Thoracic aorta (tissue), 2 donors: ENCODE measurements at regions not wholly inside any gene's neighbourhood (a gene's known extent, or its start where the extent isn't known, plus 50 kb on each side); places are given as distances from the start of the nearest gene placed in this dataset.

Source experiments
- ATAC-seq: fragments of 150-250 bp; one replicate; pipeline ENCODE4 v1.8.0; 2017; ENCODE audit warnings: low read depth; ENCODE audit not compliant: insufficient number of reproducible peaks, low FRiP score
- DNase-seq: peaks from one replicate; pipeline ENCODE4 v3.0.0-alpha.2; 2020; ENCODE audit warnings: low spot score
- H3K27ac ChIP-seq, 2 donors: fragments of 200-600 bp; sonication (generic); 1 replicate in 1 of 2; 2 replicates in 1 of 2; pipeline ENCODE4 v1.5.1; 2016; ENCODE audit warnings: mild to moderate bottlenecking in 2 of 2, moderate library complexity in 2 of 2
- H3K27me3 ChIP-seq: fragments of 200-600 bp; sonication (generic); replicated peaks from 2 replicates; pipeline ENCODE4 v1.6.0; 2016; ENCODE audit warnings: mild to moderate bottlenecking; ENCODE audit not compliant: insufficient read depth
- H3K36me3 ChIP-seq: fragments of 200-600 bp; sonication (generic); one replicate; pipeline ENCODE4 v1.5.1; 2016
- H3K4me1 ChIP-seq, 2 donors: fragments of 200-600 bp; sonication (generic); 1 replicate in 1 of 2; 2 replicates in 1 of 2; pipeline versions ENCODE4 v1.5.1 to v1.6.0; 2016; ENCODE audit warnings: low read depth in 2 of 2, mild to moderate bottlenecking in 1 of 2; ENCODE audit not compliant: control insufficient read depth in 1 of 2
- H3K4me3 ChIP-seq: fragments of 200-600 bp; sonication (generic); 2 replicates; pipeline ENCODE4 v1.5.1; 2016; ENCODE audit warnings: mild to moderate bottlenecking
- H3K9me3 ChIP-seq: fragments of 200-600 bp; sonication (generic); 2 replicates; pipeline ENCODE4 v1.5.1; 2016
- TF ChIP-seq, protein P1 (sequence below): fragments of 200-600 bp; sonication (generic); IDR thresholded peaks from one replicate; pipeline ENCODE4 v1.5.1; 2019; ENCODE audit warnings: antibody characterized with exemption

DNA sequence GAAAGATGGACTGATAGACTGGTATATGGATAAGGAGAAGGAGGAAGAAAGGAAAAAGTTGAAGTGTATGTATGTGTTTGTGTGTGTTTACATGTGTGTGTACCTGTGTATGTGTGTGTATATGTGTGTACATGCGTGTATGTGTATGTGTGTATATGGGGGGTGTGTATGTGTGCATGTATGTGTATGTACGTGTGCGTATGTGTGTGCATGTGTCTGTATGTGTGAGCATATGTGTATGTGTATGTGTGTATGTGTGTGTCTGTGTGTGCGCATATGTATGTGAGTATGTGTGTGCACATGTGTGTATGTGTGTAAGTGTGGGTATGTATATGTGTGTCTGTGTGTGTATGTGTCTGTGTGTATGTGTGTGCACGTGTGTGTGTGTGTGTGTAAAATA, 101.5 kb upstream of the KLHL13 start:
- no peak for ATAC-seq
- H3K4me3 ChIP-seq: no peak overlapping the region
- H3K36me3 ChIP-seq: no peaks in the 10 kb centered on the region
- no peak for DNase-seq
- TF ChIP-seq, protein P1, sequence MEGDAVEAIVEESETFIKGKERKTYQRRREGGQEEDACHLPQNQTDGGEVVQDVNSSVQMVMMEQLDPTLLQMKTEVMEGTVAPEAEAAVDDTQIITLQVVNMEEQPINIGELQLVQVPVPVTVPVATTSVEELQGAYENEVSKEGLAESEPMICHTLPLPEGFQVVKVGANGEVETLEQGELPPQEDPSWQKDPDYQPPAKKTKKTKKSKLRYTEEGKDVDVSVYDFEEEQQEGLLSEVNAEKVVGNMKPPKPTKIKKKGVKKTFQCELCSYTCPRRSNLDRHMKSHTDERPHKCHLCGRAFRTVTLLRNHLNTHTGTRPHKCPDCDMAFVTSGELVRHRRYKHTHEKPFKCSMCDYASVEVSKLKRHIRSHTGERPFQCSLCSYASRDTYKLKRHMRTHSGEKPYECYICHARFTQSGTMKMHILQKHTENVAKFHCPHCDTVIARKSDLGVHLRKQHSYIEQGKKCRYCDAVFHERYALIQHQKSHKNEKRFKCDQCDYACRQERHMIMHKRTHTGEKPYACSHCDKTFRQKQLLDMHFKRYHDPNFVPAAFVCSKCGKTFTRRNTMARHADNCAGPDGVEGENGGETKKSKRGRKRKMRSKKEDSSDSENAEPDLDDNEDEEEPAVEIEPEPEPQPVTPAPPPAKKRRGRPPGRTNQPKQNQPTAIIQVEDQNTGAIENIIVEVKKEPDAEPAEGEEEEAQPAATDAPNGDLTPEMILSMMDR: no peak
- no peaks in the 10 kb centered on the region for H3K9me3 ChIP-seq
- no peaks in the 10 kb centered on the region for H3K27me3 ChIP-seq
- no peaks in the 10 kb centered on the region for H3K4me1 ChIP-seq
- no peak overlapping the region for H3K27ac ChIP-seq

- ATAC-seq: no peak
These were observed 102.3 kb upstream of the KLHL13 start for GRCh38 chrX:118218940-118219339.

GRCh38 chrX:118219866-118220265, 103.3 kb upstream of the KLHL13 start:
- Histone ChIP-seq H3K36me3 (no peaks in the 10 kb centered on the region), H3K9me3 (no peaks in the 10 kb centered on the region), H3K27me3 (no peaks in the 10 kb centered on the region), H3K4me1 (no peaks in the 10 kb centered on the region), H3K4me3 (no peak overlapping the region), H3K27ac (no peak overlapping the region)
- DNase-seq (no peak), ATAC-seq (no peak)
- TF ChIP-seq, protein P1: no peak

More at GRCh38 chrX:118218940-118219339, 102.3 kb upstream of the KLHL13 start:
- no peak for DNase-seq
- Histone ChIP-seq H3K4me1 (no peaks in the 10 kb centered on the region), H3K27me3 (no peaks in the 10 kb centered on the region), H3K4me3 (no peak overlapping the region), H3K27ac (no peak overlapping the region), H3K9me3 (no peaks in the 10 kb centered on the region), H3K36me3 (no peaks in the 10 kb centered on the region)
- TF ChIP-seq, protein P1: no peak

GRCh38 chrX:118220509-118220908, 103.9 kb upstream of the KLHL13 start:
- no peak for DNase-seq
- Histone ChIP-seq H3K36me3 (no peaks in the 10 kb centered on the region), H3K27ac (no peak overlapping the region), H3K27me3 (no peaks in the 10 kb centered on the region), H3K4me1 (no peaks in the 10 kb centered on the region), H3K4me3 (no peak overlapping the region), H3K9me3 (no peaks in the 10 kb centered on the region)
- no peak for ATAC-seq
- TF ChIP-seq, protein P1: no peak

GRCh38 chrX:118221270-118221669, 104.7 kb upstream of the KLHL13 start:
- Histone ChIP-seq H3K27ac (no peak overlapping the region), H3K4me1 (no peaks in the 10 kb centered on the region), H3K36me3 (no peaks in the 10 kb centered on the region), H3K4me3 (no peak overlapping the region), H3K9me3 (no peaks in the 10 kb centered on the region), H3K27me3 (no peaks in the 10 kb centered on the region)
- TF ChIP-seq, protein P1: no peak
- DNase-seq (no peak), ATAC-seq (no peak)
